Retinal pigment epithelial cell (primary cell): ENCODE measurements at regions not wholly inside any gene's neighbourhood (a gene's known extent, or its start where the extent isn't known, plus 50 kb on each side); places are given as distances from the start of the nearest gene placed in this dataset.

ENCODE experiments used
- DNase-seq: peaks from one replicate; pipeline ENCODE4 v3.0.0-alpha.2; 2010; ENCODE audit warnings: low read depth
- H3K4me3 ChIP-seq: 2 replicates; pipeline ENCODE4 v1.5.1; 2011; ENCODE audit warnings: mild to moderate bottlenecking, low read length, control low read depth, moderate library complexity
- TF ChIP-seq, protein P1 (sequence below): conservative IDR thresholded peaks from 2 replicates; pipeline ENCODE4 v1.5.1; 2011; ENCODE audit warnings: low read depth, low read length, control low read depth, inconsistent platforms

DNA sequence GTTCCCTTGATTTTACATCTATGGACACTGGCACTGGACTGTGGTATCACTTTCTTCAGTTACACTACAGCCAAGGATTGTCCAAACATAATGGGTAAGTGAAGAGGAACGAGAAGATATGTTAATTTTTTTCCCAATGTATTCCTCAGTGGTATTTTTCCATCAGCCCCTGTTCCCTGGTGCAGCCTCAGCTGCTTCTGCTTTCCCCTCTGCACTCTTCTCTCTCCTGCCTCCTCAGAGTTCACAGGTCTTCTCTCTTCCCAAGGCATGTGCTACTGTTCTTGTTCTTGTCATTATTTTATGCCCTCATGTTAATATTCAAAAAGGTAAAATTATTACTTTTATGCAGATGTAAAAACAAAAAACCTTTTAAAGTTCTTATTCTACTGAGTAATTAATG, 378.0 kb upstream of the NRXN1 start:
- H3K4me3 ChIP-seq = no peak overlapping the region
- no peak for DNase-seq
- TF ChIP-seq, protein P1, sequence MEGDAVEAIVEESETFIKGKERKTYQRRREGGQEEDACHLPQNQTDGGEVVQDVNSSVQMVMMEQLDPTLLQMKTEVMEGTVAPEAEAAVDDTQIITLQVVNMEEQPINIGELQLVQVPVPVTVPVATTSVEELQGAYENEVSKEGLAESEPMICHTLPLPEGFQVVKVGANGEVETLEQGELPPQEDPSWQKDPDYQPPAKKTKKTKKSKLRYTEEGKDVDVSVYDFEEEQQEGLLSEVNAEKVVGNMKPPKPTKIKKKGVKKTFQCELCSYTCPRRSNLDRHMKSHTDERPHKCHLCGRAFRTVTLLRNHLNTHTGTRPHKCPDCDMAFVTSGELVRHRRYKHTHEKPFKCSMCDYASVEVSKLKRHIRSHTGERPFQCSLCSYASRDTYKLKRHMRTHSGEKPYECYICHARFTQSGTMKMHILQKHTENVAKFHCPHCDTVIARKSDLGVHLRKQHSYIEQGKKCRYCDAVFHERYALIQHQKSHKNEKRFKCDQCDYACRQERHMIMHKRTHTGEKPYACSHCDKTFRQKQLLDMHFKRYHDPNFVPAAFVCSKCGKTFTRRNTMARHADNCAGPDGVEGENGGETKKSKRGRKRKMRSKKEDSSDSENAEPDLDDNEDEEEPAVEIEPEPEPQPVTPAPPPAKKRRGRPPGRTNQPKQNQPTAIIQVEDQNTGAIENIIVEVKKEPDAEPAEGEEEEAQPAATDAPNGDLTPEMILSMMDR = no peak

DNA sequence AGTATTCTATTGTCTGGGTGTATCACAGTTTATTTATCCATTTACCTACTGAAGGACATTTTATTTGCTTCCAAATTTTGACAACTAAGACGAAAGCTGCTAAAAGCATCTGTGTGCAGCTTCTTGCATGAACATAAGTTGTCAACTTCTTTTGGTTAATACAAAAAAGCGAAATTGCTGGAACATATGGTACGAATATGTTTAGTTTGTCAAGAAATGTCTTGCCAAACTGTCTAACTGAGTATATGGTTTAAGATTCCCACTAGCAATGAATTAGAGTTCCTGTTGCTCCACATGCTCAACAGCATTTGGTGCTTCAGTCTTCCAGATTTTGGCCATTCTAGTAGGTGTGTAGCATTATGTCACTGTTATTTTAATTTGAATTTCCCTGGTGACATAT, 372.3 kb upstream of the NRXN1 start:
- no peak for DNase-seq
- H3K4me3 ChIP-seq = no peak overlapping the region
- TF ChIP-seq, protein P1 = no peak

DNA sequence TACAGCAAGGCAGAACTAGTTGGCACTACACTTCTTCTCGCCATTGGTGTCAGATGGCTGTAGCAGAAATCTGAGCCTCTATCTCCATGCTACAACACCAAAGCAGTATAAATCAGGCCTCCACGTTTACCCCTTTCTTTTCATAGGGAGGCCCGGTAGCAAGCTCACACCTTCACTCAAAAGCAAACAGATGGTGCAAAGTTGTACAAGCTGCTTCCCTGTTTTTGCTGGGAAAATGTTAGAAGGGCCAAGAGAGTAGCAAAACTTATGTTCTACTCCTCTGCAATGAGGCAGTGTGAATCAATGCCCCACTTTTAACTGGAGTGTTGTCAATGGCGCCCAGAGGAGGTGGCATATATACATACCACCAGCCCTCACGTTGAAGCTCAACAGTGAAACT, 369.6 kb upstream of the NRXN1 start:
- DNase-seq = no peak
- TF ChIP-seq, protein P1 = no peak
- H3K4me3 ChIP-seq = no peak overlapping the region

DNA sequence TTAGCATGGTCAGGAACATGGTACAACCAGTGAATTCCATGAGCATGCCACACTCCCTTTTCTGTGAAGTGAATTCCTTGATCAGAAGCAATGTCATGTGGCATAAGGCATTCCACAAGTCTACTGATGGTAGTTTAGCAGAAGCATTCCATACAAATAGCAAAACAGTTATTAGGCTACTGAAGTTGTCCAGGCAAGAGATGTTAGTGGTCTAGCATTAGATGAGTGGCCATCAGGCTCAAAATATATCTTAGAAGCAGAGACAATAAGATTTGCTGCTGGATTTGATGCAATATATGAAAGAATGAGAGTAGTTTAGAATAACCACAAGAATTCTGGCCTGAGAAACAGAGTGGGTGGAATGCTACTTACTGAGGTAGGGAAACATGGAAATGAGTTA, 355.3 kb upstream of the NRXN1 start:
- TF ChIP-seq, protein P1 = no peak
- DNase-seq = peak; percentile 21
- H3K4me3 ChIP-seq = no peak overlapping the region

DNA sequence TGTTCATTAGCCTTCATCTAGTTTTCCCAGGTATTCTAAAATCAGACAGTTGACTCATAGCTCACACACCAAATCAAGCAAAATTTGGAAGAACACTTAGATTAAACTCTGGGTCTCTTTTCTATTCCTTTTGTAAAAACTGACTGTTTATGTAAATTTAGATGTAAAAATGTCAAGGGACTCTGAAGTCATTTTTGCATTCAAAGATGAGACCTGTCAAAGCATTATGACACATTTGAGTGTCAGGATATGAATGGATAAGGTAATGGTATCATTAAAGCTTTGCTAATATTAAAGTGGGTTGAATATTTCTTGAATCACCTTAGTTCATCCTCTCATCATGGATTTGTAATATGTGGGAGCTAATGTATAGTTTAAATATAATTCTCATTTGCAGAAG, 348.1 kb upstream of the NRXN1 start:
- DNase-seq = no peak
- H3K4me3 ChIP-seq = no peak overlapping the region
- TF ChIP-seq, protein P1 = no peak

DNA sequence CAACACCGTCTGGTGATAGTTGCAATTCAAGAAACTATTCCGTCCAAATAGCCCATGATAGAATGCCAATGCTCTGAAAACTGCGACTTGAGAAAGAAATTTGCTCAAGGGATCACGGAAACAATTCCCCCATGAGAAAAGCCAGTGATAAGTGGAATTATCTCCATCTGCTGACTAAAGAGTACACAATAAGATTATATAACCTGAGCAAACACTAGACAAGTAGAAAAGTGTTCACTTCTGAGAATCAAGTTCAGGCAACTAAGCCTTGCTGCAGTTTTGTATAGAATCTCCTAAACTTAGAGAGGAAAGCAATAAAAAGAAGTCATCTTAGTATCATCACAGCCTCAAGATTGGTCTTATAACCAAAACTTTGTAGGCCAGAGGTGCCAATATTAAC, 336.3 kb upstream of the NRXN1 start:
- no peak overlapping the region for H3K4me3 ChIP-seq
- DNase-seq = no peak
- TF ChIP-seq, protein P1 = no peak

DNA sequence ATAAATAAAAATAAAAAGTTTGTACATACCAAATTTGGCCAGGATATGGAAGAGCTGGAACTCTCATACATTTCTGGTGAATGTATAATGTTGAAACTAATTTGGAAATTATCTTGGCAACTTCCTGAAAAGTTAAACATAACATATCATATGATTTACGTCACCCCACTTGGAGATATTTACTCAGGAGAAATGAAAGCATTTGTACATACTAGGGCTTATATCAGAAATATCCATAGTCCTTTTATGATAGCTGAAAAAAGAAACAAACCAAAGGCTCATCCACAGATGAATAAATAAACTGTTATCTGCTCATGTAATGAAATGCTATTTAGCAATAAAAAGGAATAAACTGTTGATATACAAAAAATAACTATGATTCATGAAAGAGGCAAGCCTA, 318.2 kb upstream of the NRXN1 start:
- no peak overlapping the region for H3K4me3 ChIP-seq
- TF ChIP-seq, protein P1 = no peak
- DNase-seq = no peak
